ENCODE measurements at regions not wholly inside any gene's neighbourhood (a gene's known extent, or its start where the extent isn't known, plus 50 kb on each side); places are given as distances from the start of the nearest gene placed in this dataset.
"Not testable (repeated sequence)": the region's sequence is repeated elsewhere in the genome, so short reads cannot be mapped to it uniquely, and the experiment has no call there.

- TF ChIP-seq ZNF391 (tag by site-specific recombination; IDR thresholded peaks at IDR 0.05; ENCODE audit: borderline replicate concordance, low read depth) (no peak), ZSCAN18 (tag by site-specific recombination; IDR thresholded peaks at IDR 0.05) (no peak), ZNF114 (tag by site-specific recombination; IDR thresholded peaks at IDR 0.05) (no peak), ZNF223 (tag by site-specific recombination; IDR thresholded peaks at IDR 0.05) (no peak), ZNF175 (tag by site-specific recombination; IDR thresholded peaks at IDR 0.05) (no peak)
These were observed 219.1 kb downstream of the ZNF674 start (continued) for GRCh38 chrX:46326161-46326560.

DNA sequence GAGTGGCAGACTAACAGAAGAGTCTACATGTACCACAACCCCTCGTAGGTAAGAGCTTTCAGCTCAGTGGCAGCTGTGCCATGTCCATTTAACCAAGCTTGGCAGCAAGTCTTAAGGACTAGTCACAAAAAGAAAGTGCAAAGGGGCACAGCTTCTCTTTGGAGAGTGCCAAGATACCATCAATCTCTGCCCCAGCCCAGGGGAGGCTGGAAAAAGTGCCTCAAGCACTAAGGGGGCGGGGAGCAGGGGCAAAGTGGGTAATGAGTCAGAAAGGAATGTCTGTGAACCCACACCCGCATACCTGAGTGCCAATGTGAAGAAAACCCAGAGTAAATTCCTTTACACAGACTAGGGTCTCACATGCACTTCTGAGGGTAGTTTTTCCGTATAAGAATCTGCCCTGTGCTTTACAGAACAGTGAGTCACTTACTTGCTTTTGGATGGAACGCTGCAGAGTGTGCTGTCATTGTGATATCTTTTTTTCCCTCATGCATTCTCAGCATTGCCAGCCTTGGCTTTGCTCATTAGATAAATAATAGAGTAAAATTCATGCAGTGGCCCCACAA lies 219.8 kb downstream of the ZNF674 start:
- no peak overlapping the region for H3K4me3 ChIP-seq (ENCODE audit: low read depth, low read length)
- ChIA-PET CTCF (no interaction called here), POLR2A (interaction anchor here (0.6 kb wide), 1 partner anchor 1047 kb away, joined by 4 read pairs; no protein-coding TSS in a partner anchor)
- H3K4me1 ChIP-seq (ENCODE audit: control insufficient read depth, insufficient read depth, low read length): no peaks in the 10 kb centered on the region
- H3K36me3 ChIP-seq (ENCODE audit: control insufficient read depth in 2 of 2, insufficient read depth in 1 of 2, low read length in 2 of 2): no peaks in the 10 kb centered on the region
- no peaks in the 10 kb centered on the region for H3K9me3 ChIP-seq (ENCODE audit: control insufficient read depth, insufficient read depth, low read depth, low read length)
- TF ChIP-seq, protein P1, sequence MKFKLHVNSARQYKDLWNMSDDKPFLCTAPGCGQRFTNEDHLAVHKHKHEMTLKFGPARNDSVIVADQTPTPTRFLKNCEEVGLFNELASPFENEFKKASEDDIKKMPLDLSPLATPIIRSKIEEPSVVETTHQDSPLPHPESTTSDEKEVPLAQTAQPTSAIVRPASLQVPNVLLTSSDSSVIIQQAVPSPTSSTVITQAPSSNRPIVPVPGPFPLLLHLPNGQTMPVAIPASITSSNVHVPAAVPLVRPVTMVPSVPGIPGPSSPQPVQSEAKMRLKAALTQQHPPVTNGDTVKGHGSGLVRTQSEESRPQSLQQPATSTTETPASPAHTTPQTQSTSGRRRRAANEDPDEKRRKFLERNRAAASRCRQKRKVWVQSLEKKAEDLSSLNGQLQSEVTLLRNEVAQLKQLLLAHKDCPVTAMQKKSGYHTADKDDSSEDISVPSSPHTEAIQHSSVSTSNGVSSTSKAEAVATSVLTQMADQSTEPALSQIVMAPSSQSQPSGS (tag by site-specific recombination; IDR thresholded peaks at IDR 0.05; ENCODE audit: low read depth): no peak
- 0 out of 2 replicates have a peak, but pooled peaks have one; percentile 10 for TF ChIP-seq EGR2 (tag by site-specific recombination; IDR thresholded peaks at IDR 0.05; ENCODE audit: low read depth)
- H3K27ac ChIP-seq (ENCODE audit: extremely low read depth, low read depth, low read length): no peak overlapping the region

- Histone ChIP-seq H3K36me3 (ENCODE audit: control insufficient read depth in 2 of 2, insufficient read depth in 1 of 2, low read length in 2 of 2) (no peaks in the 10 kb centered on the region), H3K4me1 (ENCODE audit: control insufficient read depth, insufficient read depth, low read length) (no peaks in the 10 kb centered on the region), H3K4me3 (ENCODE audit: low read depth, low read length) (no peak overlapping the region), H3K9me3 (ENCODE audit: control insufficient read depth, insufficient read depth, low read depth, low read length) (no peaks in the 10 kb centered on the region), H3K27ac (ENCODE audit: extremely low read depth, low read depth, low read length) (no peak overlapping the region)
- TF ChIP-seq ZNF518A (tag by site-specific recombination; conservative IDR thresholded peaks at IDR 0.05; ENCODE audit: low read depth) (no peak), KLF10 (tag by site-specific recombination; IDR thresholded peaks at IDR 0.05) (no peak)
- CTCF ChIA-PET: no interaction called here
- POLR2A ChIA-PET: no interaction called here
These were observed 221.1 kb downstream of the ZNF674 start for GRCh38 chrX:46324166-46324565.

DNA sequence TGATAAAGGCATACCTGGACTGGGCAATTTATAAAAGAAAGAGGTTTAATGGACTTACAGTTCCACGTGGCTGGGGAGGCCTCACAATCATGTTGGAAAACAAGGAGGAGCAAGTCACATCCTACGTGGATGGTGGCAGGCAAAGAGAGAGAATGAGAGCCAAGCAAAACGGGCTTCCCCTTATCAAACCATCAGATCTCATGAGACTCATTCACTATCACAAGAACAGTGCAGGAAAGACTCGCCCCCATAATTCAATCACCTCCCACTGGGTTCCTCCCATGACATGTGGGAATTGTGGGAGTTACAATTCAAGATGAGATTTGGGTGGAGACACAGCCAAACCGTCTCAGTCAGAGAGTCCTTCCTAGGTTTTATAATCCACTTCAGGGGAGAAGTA lies 222.3 kb downstream of the ZNF674 start:
- H3K4me1 ChIP-seq (ENCODE audit: control insufficient read depth, insufficient read depth, low read length); H3K9me3 ChIP-seq (ENCODE audit: control insufficient read depth, insufficient read depth, low read depth, low read length); H3K36me3 ChIP-seq (ENCODE audit: control insufficient read depth in 2 of 2, insufficient read depth in 1 of 2, low read length in 2 of 2); H3K4me3 ChIP-seq (ENCODE audit: low read depth, low read length); POLR2A ChIA-PET; H3K27ac ChIP-seq (ENCODE audit: extremely low read depth, low read depth, low read length): not testable (repeated sequence)
- TF ChIP-seq EGR2 (tag by site-specific recombination; IDR thresholded peaks at IDR 0.05; ENCODE audit: low read depth): peak; percentile 48; the same call in 1 of the 2 replicates
- CTCF ChIA-PET: interaction anchor here (0.6 kb wide), 1 partner anchor 973 kb away, joined by 3 read pairs; no protein-coding TSS in a partner anchor

All from HEK293 (cell line).